PC-9 (cell line): ENCODE measurements at regions not wholly inside any gene's neighbourhood (a gene's known extent, or its start where the extent isn't known, plus 50 kb on each side); places are given as distances from the start of the nearest gene placed in this dataset.

Experiments
- BruUV-seq: library from RNA; stranded (reverse); fragments of 400-500 nt; replicated peaks from 2 replicates; lab custom pipeline; 2021; lab: Mats Ljungman, UMichigan
- CTCF ChIA-PET: fragments of 300-600 bp; sonication (Branson Sonifier 250); formaldehyde crosslinking; loops from one replicate; lab custom pipeline; 2022; ENCODE audit warnings: antibody characterized with exemption; lab: Charles Lee
- POLR2A ChIA-PET: fragments of 300-600 bp; sonication (Branson Sonifier 250); formaldehyde crosslinking; loops from one replicate; lab custom pipeline; 2022; ENCODE audit warnings: antibody characterized with exemption; ENCODE audit not compliant: unreplicated experiment; lab: Charles Lee
- DNase-seq, 2 experiments: peaks; one replicate each; pipeline versions ENCODE4 v3.0.0 to v3.0.0-alpha.2; 2015 to 2022; ENCODE audit warnings: mixed read lengths in 1 of 2
- H2AFZ ChIP-seq: fragments of 200-600 bp; sonication (generic); 2 replicates; pipeline ENCODE4 v1.8.1; 2017; ENCODE audit warnings: antibody characterized with exemption
- H3F3A ChIP-seq: fragments of 200-600 bp; sonication (generic); 2 replicates; pipeline ENCODE4 v1.8.1; 2017; ENCODE audit warnings: antibody characterized with exemption, mild to moderate bottlenecking, low read depth; ENCODE audit not compliant: insufficient read depth
- H3K27ac ChIP-seq: fragments of 200-600 bp; sonication (generic); 2 replicates; pipeline ENCODE4 v1.6.1; 2016; ENCODE audit warnings: mixed run types
- H3K27me3 ChIP-seq: fragments of 200-600 bp; sonication (generic); 2 replicates; pipeline ENCODE4 v1.6.1; 2016; ENCODE audit warnings: low read depth, mixed run types; ENCODE audit not compliant: insufficient read depth
- H3K36me3 ChIP-seq: fragments of 200-600 bp; sonication (generic); 2 replicates; pipeline ENCODE4 v1.6.1; 2016; ENCODE audit warnings: low read depth, mixed run types
- H3K4me1 ChIP-seq: fragments of 200-600 bp; sonication (generic); replicated peaks from 2 replicates; pipeline ENCODE4 v1.6.1; 2016; ENCODE audit warnings: mixed run types; ENCODE audit not compliant: insufficient read depth
- H3K4me2 ChIP-seq: fragments of 200-600 bp; sonication (generic); 2 replicates; pipeline ENCODE4 v1.6.1; 2017; ENCODE audit warnings: mixed run types
- H3K4me3 ChIP-seq: fragments of 200-600 bp; sonication (generic); 2 replicates; pipeline ENCODE4 v1.6.1; 2016; ENCODE audit warnings: mixed run types
- H3K79me2 ChIP-seq: fragments of 200-600 bp; sonication (generic); 2 replicates; pipeline ENCODE4 v1.6.1; 2017; ENCODE audit warnings: low read depth, mixed run types
- H3K9me2 ChIP-seq: fragments of 200-600 bp; sonication (generic); 2 replicates; pipeline ENCODE4 v1.8.1; 2017; ENCODE audit warnings: mild to moderate bottlenecking; ENCODE audit not compliant: insufficient read depth
- H3K9me3 ChIP-seq: fragments of 200-600 bp; sonication (generic); 2 replicates; pipeline ENCODE4 v1.8.1; 2016; ENCODE audit warnings: low read depth; ENCODE audit not compliant: insufficient read depth
- H4K20me1 ChIP-seq: fragments of 200-600 bp; sonication (generic); 2 replicates; pipeline ENCODE4 v1.8.1; 2017; ENCODE audit not compliant: insufficient read depth
- EZH2 ChIP-seq: fragments of 200-600 bp; sonication (generic); IDR thresholded peaks from 2 replicates; pipeline ENCODE4 v1.8.0; 2017; ENCODE audit warnings: antibody characterized with exemption, low read depth
- intact Hi-C: fragments of 100-400 bp; cut with micrococcal nuclease; formaldehyde crosslinking; loops from one replicate; pipeline ENCODE4 v1.10.0; 2022; ENCODE audit not compliant: unreplicated experiment
- TF ChIP-seq, protein P1 (sequence below): fragments of 200-600 bp; sonication (generic); conservative IDR thresholded peaks from 2 replicates; pipeline ENCODE4 v1.6.1; 2017; ENCODE audit warnings: mixed run types, antibody characterized with exemption, mild to moderate bottlenecking, moderate library complexity

DNA sequence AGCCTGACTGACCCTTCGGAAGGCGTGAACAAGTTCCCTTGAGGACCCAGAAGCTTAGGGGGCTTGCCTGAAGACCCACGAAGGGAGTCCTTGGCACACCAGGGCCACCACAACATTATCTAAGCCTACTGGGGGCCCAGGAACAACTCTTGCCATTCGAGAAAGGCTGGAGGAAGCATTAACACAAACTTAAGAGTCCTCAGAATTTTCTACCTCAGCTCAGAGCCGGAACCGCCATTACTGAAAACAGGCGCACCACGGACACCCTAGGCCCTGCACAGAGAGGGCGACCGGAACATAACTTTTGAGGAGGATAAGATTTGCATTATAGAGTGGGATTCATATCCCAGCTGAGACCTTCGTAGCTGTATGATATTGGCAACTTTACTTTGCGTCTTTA, 229.1 kb downstream of the ADAM29 start:
- POLR2A ChIA-PET: no interaction called here

DNA sequence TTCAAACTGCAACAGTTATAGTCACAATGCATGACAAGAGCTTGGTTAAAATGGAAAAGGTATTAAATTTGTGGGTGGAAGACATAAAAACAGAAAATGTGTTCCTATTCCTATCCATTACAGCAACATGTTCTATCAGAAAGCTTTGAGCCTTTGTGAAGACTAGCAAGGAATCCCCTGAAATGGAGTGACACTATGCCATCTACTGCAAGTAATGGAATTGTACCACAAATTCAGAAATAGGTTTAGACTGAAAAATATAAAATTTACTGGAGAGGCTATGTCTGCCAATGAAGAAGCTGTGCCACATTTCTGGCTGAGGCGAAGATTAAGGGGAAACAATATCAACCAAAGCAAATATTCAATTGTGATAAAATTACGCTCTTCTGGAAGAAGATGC, 247.9 kb downstream of the ADAM29 start:
- ChIA-PET POLR2A (no interaction called here), CTCF (no interaction called here)
- Histone ChIP-seq H3K4me2 (no peak overlapping the region), H3K4me1 (no peaks in the 10 kb centered on the region), H3K36me3 (no peaks in the 10 kb centered on the region), H3K79me2 (no peaks in the 10 kb centered on the region), H3F3A (no peaks in the 10 kb centered on the region), H4K20me1 (no peaks in the 10 kb centered on the region), H3K27me3 (no peaks in the 10 kb centered on the region), H3K9me2 (no peaks in the 10 kb centered on the region), H3K27ac (no peak overlapping the region), H3K4me3 (no peak overlapping the region), H2AFZ (no peak overlapping the region), H3K9me3 (no peaks in the 10 kb centered on the region)
- TF ChIP-seq EZH2: no peak
- TF ChIP-seq, protein P1, sequence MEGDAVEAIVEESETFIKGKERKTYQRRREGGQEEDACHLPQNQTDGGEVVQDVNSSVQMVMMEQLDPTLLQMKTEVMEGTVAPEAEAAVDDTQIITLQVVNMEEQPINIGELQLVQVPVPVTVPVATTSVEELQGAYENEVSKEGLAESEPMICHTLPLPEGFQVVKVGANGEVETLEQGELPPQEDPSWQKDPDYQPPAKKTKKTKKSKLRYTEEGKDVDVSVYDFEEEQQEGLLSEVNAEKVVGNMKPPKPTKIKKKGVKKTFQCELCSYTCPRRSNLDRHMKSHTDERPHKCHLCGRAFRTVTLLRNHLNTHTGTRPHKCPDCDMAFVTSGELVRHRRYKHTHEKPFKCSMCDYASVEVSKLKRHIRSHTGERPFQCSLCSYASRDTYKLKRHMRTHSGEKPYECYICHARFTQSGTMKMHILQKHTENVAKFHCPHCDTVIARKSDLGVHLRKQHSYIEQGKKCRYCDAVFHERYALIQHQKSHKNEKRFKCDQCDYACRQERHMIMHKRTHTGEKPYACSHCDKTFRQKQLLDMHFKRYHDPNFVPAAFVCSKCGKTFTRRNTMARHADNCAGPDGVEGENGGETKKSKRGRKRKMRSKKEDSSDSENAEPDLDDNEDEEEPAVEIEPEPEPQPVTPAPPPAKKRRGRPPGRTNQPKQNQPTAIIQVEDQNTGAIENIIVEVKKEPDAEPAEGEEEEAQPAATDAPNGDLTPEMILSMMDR: no peak
- DNase-seq: no peak
- intact Hi-C loops: no loop called here
- BruUV-seq: no TSS peak

More for the DNA sequence above, 229.1 kb downstream of the ADAM29 start:
- Histone ChIP-seq H4K20me1 (no peaks in the 10 kb centered on the region), H3K79me2 (no peaks in the 10 kb centered on the region), H3K27me3 (no peaks in the 10 kb centered on the region), H3F3A (no peaks in the 10 kb centered on the region), H3K4me3 (no peak overlapping the region), H3K9me3 (no peaks in the 10 kb centered on the region), H2AFZ (no peak overlapping the region), H3K36me3 (no peaks in the 10 kb centered on the region), H3K9me2 (no peaks in the 10 kb centered on the region), H3K4me2 (no peak overlapping the region), H3K27ac (no peak overlapping the region), H3K4me1 (no peaks in the 10 kb centered on the region)
- intact Hi-C loops: no loop called here
- CTCF ChIA-PET: no interaction called here
- no peak for DNase-seq
- TF ChIP-seq, protein P1: no peak
- no peak for TF ChIP-seq EZH2
- no TSS peak for BruUV-seq

DNA sequence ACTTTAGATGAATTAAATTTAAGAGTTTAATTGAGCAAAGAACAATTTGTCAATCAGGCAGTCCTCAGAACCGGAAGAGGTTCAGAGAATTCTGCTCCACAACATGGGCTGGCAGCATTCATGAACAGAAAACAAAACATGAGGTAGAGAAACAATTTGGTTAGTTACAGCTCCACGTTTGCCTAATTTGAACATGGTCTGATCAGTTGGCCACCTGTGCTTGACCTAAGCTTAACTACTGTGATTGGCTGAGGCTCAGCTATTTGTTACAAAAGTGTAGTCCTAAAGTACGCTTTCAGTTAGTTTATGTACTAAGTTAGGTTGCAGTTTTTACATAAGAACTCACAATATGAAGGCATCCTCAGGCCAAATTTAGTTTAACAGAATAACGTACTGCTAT, 258.6 kb downstream of the ADAM29 start:
- Histone ChIP-seq H3K4me3 (no peak overlapping the region), H3K27me3 (no peaks in the 10 kb centered on the region), H3K27ac (no peak overlapping the region), H3K79me2 (no peaks in the 10 kb centered on the region), H2AFZ (no peak overlapping the region; the same call in 1 of the 2 replicates), H3K9me3 (no peaks in the 10 kb centered on the region), H3K9me2 (no peaks in the 10 kb centered on the region), H4K20me1 (no peaks in the 10 kb centered on the region), H3K36me3 (no peaks in the 10 kb centered on the region), H3F3A (no peaks in the 10 kb centered on the region), H3K4me1 (no peaks in the 10 kb centered on the region), H3K4me2 (no peak overlapping the region)
- intact Hi-C loops: no loop called here
- ChIA-PET POLR2A (no interaction called here), CTCF (no interaction called here)
- TF ChIP-seq, protein P1: no peak
- no peak for TF ChIP-seq EZH2
- no peak for DNase-seq
- no TSS peak for BruUV-seq
